IMR-90 (cell line): ENCODE measurements at regions not wholly inside any gene's neighbourhood (a gene's known extent, or its start where the extent isn't known, plus 50 kb on each side); places are given as distances from the start of the nearest gene placed in this dataset.

ENCODE experiments used
- ATAC-seq: fragments of 200-7000 bp; cut with Tn5 transposase; 2 replicates; pipeline ENCODE4 v1.9.1; 2020; ENCODE audit warnings: low read depth, mild to moderate bottlenecking, moderate library complexity
- BruUV-seq: library from RNA; stranded (reverse); fragments of 400-500 nt; replicated peaks from 2 replicates; lab custom pipeline; 2021; lab: Mats Ljungman, UMichigan
- CTCF ChIA-PET: fragments of 300-600 bp; formaldehyde crosslinking; extraction: SDS; loops from one replicate; lab custom pipeline; 2021; ENCODE audit warnings: antibody characterized with exemption; lab: Yijun Ruan, JAX
- POLR2A ChIA-PET: fragments of 300-600 bp; sonication (Branson Sonifier 250); formaldehyde crosslinking; loops from one replicate; lab custom pipeline; 2022; ENCODE audit warnings: antibody characterized with exemption; ENCODE audit not compliant: unreplicated experiment; lab: Charles Lee
- DNase-seq: peaks from one replicate; pipeline ENCODE4 v3.0.0; 2013
- H2AFZ ChIP-seq: replicated peaks from 2 replicates; pipeline ENCODE3; 2013; ENCODE audit warnings: low read length, mild to moderate bottlenecking; ENCODE audit not compliant: poor library complexity
- H2AK5ac ChIP-seq: 2 replicates; pipeline ENCODE4 v1.6.1; 2013; ENCODE audit warnings: low read depth, low read length, inconsistent platforms
- H2AK9ac ChIP-seq: replicated peaks from 2 replicates; pipeline ENCODE3; 2013; ENCODE audit warnings: mild to moderate bottlenecking, low read depth, low read length, moderate library complexity; ENCODE audit not compliant: poor library complexity
- H2BK120ac ChIP-seq: 2 replicates; pipeline ENCODE4 v1.6.1; 2013; ENCODE audit warnings: low read depth, low read length, inconsistent platforms
- H2BK15ac ChIP-seq: 3 replicates; pipeline ENCODE4 v1.6.1; 2013; ENCODE audit warnings: low read depth, low read length, inconsistent platforms
- H2BK20ac ChIP-seq: 2 replicates; pipeline ENCODE4 v1.6.1; 2013; ENCODE audit warnings: low read depth, mild to moderate bottlenecking, inconsistent platforms, low read length, moderate library complexity
- H2BK5ac ChIP-seq: 2 replicates; pipeline ENCODE4 v1.6.1; 2013; ENCODE audit warnings: mild to moderate bottlenecking, low read depth, low read length, inconsistent platforms; ENCODE audit not compliant: poor library complexity, severe bottlenecking
- H3K14ac ChIP-seq: replicated peaks from 2 replicates; pipeline ENCODE4 v1.6.1; 2013; ENCODE audit warnings: low read depth, low read length, inconsistent platforms
- H3K18ac ChIP-seq: 2 replicates; pipeline ENCODE4 v1.6.1; 2013; ENCODE audit warnings: low read depth, low read length, control low read depth
- H3K23ac ChIP-seq: 2 replicates; pipeline ENCODE4 v1.6.1; 2013; ENCODE audit warnings: low read depth, low read length, inconsistent platforms
- H3K27ac ChIP-seq: 2 replicates; pipeline ENCODE4 v1.5.1; 2013; ENCODE audit warnings: mild to moderate bottlenecking, control low read depth, low read length; ENCODE audit not compliant: insufficient read depth
- H3K27me3 ChIP-seq: 2 replicates; pipeline ENCODE4 v1.6.1; 2013; ENCODE audit warnings: low read length; ENCODE audit not compliant: control insufficient read depth, insufficient read depth
- H3K36me3 ChIP-seq: 2 replicates; pipeline ENCODE4 v1.6.1; 2013; ENCODE audit warnings: low read length, mixed read lengths; ENCODE audit not compliant: control insufficient read depth, insufficient read depth
- H3K4ac ChIP-seq: 2 replicates; pipeline ENCODE4 v1.6.1; 2013; ENCODE audit warnings: low read depth, low read length, inconsistent platforms
- H3K4me1 ChIP-seq: 2 replicates; pipeline ENCODE4 v1.6.1; 2013; ENCODE audit warnings: low read length, mixed read lengths; ENCODE audit not compliant: control insufficient read depth, insufficient read depth
- H3K4me2 ChIP-seq: 2 replicates; pipeline ENCODE4 v1.6.1; 2013; ENCODE audit warnings: low read depth, mild to moderate bottlenecking, control low read depth, low read length, moderate library complexity
- H3K4me3 ChIP-seq: 2 replicates; pipeline ENCODE4 v1.5.1; 2013; ENCODE audit warnings: low read depth, mild to moderate bottlenecking, control low read depth, low read length, moderate library complexity; ENCODE audit not compliant: insufficient read depth
- H3K56ac ChIP-seq: 2 replicates; pipeline ENCODE4 v1.6.1; 2013; ENCODE audit warnings: low read length, inconsistent platforms; ENCODE audit not compliant: insufficient read depth; ENCODE audit errors: extremely low read depth
- H3K79me1 ChIP-seq, 2 experiments: 2 replicates each; pipeline ENCODE4 v1.6.1; 2013; ENCODE audit warnings: low read length in 2 of 2, inconsistent platforms in 1 of 2, low read depth in 1 of 2
- H3K9ac ChIP-seq: 2 replicates; pipeline ENCODE4 v1.6.1; 2013; ENCODE audit warnings: low read depth, low read length, control low read depth
- H3K9me1 ChIP-seq: 2 replicates; pipeline ENCODE4 v1.6.1; 2013; ENCODE audit warnings: low read length, inconsistent platforms; ENCODE audit not compliant: insufficient read depth
- H3K9me3 ChIP-seq: 2 replicates; pipeline ENCODE4 v1.6.1; 2013; ENCODE audit warnings: low read length; ENCODE audit not compliant: control insufficient read depth, insufficient read depth
- H4K20me1 ChIP-seq: 2 replicates; pipeline ENCODE4 v1.6.1; 2013; ENCODE audit warnings: low read length, inconsistent platforms; ENCODE audit not compliant: insufficient read depth
- H4K5ac ChIP-seq: 2 replicates; pipeline ENCODE4 v1.6.1; 2013; ENCODE audit warnings: mild to moderate bottlenecking, low read depth, low read length, control low read depth
- H4K8ac ChIP-seq, 2 experiments: 2 replicates each; pipeline ENCODE4 v1.6.1; 2013; ENCODE audit warnings: low read depth in 2 of 2, low read length in 2 of 2, control low read depth in 1 of 2, inconsistent platforms in 1 of 2
- H4K91ac ChIP-seq: 2 replicates; pipeline ENCODE4 v1.6.1; 2013; ENCODE audit warnings: low read depth, low read length, inconsistent platforms; ENCODE audit not compliant: insufficient read depth
- BHLHE40 ChIP-seq: fragments of 150-350 bp; IDR thresholded peaks from 2 replicates; pipeline ENCODE4 v1.6.1; 2016; ENCODE audit warnings: mild to moderate bottlenecking, low read depth, low read length
- CEBPB ChIP-seq: IDR thresholded peaks from 2 replicates; pipeline ENCODE4 v1.6.1; 2012; ENCODE audit warnings: low read depth, low read length, improper control_type of control experiment
- MAFK ChIP-seq: IDR thresholded peaks from 2 replicates; pipeline ENCODE4 v1.6.1; 2012; ENCODE audit warnings: low read depth, low read length, improper control_type of control experiment
- MAZ ChIP-seq: IDR thresholded peaks from 2 replicates; pipeline ENCODE4 v1.6.1; 2012; ENCODE audit warnings: low read depth, mild to moderate bottlenecking, low read length, improper control_type of control experiment, moderate library complexity, borderline replicate concordance
- NFE2L2 ChIP-seq: fragments of 150-350 bp; IDR thresholded peaks from 2 replicates; pipeline ENCODE4 v1.6.1; 2016; ENCODE audit warnings: low read depth, mild to moderate bottlenecking, low read length
- RFX5 ChIP-seq: IDR thresholded peaks from 2 replicates; pipeline ENCODE4 v1.8.0; 2012; ENCODE audit warnings: low read depth, mild to moderate bottlenecking, low read length, moderate library complexity
- WGBS, 2 experiments: methylation state at CpG; one replicate each; pipeline versions ENCODE4 v1.1.5 to v1.1.7; 2013; ENCODE audit warnings: missing lambda C conversion rate in 2 of 2; ENCODE audit not compliant: insufficient read length in 1 of 2; ENCODE audit errors: extremely low coverage in 2 of 2; 5-methylcytosine and 5-hydroxymethylcytosine counted together
- dilution Hi-C: fragments of 300-500 bp; cut with HindIII; formaldehyde crosslinking; loops from one replicate; pipeline ENCODE4 v1.14.3; 2018; ENCODE audit warnings: low sequenced_read_pairs; ENCODE audit not compliant: unreplicated experiment
- in situ Hi-C: fragments of 300-500 bp; cut with MboI; formaldehyde crosslinking; loops from 3 replicates; pipeline ENCODE4 v1.14.3; 2019; ENCODE audit warnings: low sequenced_read_pairs, inconsistent platforms, mixed read lengths
- intact Hi-C: fragments of 100-400 bp; cut with micrococcal nuclease; formaldehyde crosslinking; loops from 2 replicates; pipeline ENCODE4 v1.10.0; 2022

DNA sequence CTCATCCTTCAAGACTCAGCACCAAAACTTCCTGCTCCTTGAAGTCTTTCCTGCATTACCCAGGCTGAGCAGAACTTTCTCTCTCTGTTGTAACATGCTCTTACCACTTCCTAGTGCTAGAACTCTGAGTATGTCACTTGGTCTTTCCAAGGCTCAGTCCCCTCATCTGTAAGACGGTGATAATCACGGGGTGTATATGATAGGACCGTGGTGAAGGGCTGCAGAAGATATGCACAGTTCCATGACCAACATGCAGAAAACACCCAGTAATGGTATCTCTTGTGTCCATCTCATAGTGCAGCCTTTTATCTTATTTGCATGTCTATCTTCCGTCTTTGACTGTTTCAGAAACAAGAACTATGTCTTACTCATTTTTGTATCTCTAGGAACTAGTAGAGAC is 154.5 kb downstream of the ZNF621 start:
- no CpG with 5 or more reads among the region's 4 CpGs for WGBS, 2 experiments
- no TSS peak for BruUV-seq
- Histone ChIP-seq H3K27me3 (no peaks in the 10 kb centered on the region), H2AK5ac (no peak overlapping the region), H3K27ac (no peak overlapping the region), H3K56ac (no peak overlapping the region), H4K20me1 (no peaks in the 10 kb centered on the region), H2AFZ (no peak overlapping the region), H3K14ac (no peak overlapping the region), H4K91ac (no peak overlapping the region), H2BK20ac (no peak overlapping the region), H3K4ac (no peak overlapping the region), H3K9me1 (no peaks in the 10 kb centered on the region), H3K9ac (no peak overlapping the region), H2BK5ac (no peak overlapping the region), H3K4me2 (no peak overlapping the region), H4K5ac (no peak overlapping the region), H2BK120ac (no peak overlapping the region), H3K79me1 (no peaks in the 10 kb centered on the region), H3K4me1 (no peaks in the 10 kb centered on the region), H4K8ac (no peak overlapping the region), H3K18ac (no peak overlapping the region), H2AK9ac (no peak overlapping the region), H3K4me3 (no peak overlapping the region), H3K9me3 (no peaks in the 10 kb centered on the region), H2BK15ac (no peak overlapping the region), H3K36me3 (no peaks in the 10 kb centered on the region), H3K23ac (no peak overlapping the region)
- DNase-seq (no peak), ATAC-seq (no peak)
- TF ChIP-seq BHLHE40 (no peak), RFX5 (no peak), NFE2L2 (no peak), MAFK (no peak), MAZ (no peak), CEBPB (no peak)
- POLR2A ChIA-PET = no interaction called here
- dilution Hi-C loops (no loop called here), intact Hi-C loops (no loop called here), in situ Hi-C loops (no loop called here)
- CTCF ChIA-PET = no interaction called here
